Stomach (tissue), 8 donors: ENCODE measurements at regions not wholly inside any gene's neighbourhood (a gene's known extent, or its start where the extent isn't known, plus 50 kb on each side); places are given as distances from the start of the nearest gene placed in this dataset.

ENCODE experiments used
- DNase-seq, 2 donors: peaks; one replicate each; pipeline versions ENCODE4 v3.0.0 to v3.0.0-alpha.2; 2013 to 2019
- H3K27ac ChIP-seq, 5 donors: fragments of 200-600 bp in 4 of 5; sonication (generic) in 4 of 5; one replicate each; pipeline ENCODE4 v1.5.1; 2013 to 2019; ENCODE audit warnings: mild to moderate bottlenecking in 1 of 5, moderate library complexity in 1 of 5
- H3K27me3 ChIP-seq, 3 donors: fragments of 200-600 bp; sonication (generic); one replicate each; pipeline ENCODE4 v1.5.1; 2017 to 2019; ENCODE audit warnings: mixed run types in 1 of 3
- H3K36me3 ChIP-seq, 4 donors: fragments of 200-600 bp; sonication (generic); 1 replicate in 3 of 4; 2 replicates in 1 of 4; pipeline ENCODE4 v1.5.1; 2016 to 2019
- H3K4me1 ChIP-seq, 4 donors: fragments of 200-600 bp; sonication (generic); one replicate each; pipeline ENCODE4 v1.5.1; 2016 to 2019
- H3K4me3 ChIP-seq, 4 donors: fragments of 200-600 bp; sonication (generic) in 3 of 4; one replicate each; pipeline ENCODE4 v1.5.1; 2016 to 2019; ENCODE audit warnings: mild to moderate bottlenecking in 1 of 4
- H3K9me3 ChIP-seq, 4 donors: fragments of 200-600 bp; sonication (generic); one replicate each; pipeline ENCODE4 v1.5.1; 2016 to 2019
- EP300 ChIP-seq: sonication (generic); formaldehyde crosslinking; IDR thresholded peaks from one replicate; pipeline ENCODE4 v1.6.1; 2017; ENCODE audit warnings: antibody characterized with exemption
- POLR2A ChIP-seq, 4 donors: fragments of 450-650 bp; IDR thresholded peaks; one replicate each; pipeline ENCODE4 v1.6.1; 2016; ENCODE audit warnings: antibody characterized with exemption in 4 of 4, control low read depth in 2 of 4, mild to moderate bottlenecking in 1 of 4, moderate library complexity in 1 of 4
- POLR2AphosphoS5 ChIP-seq, 3 donors: sonication (generic); formaldehyde crosslinking; IDR thresholded peaks; one replicate each; pipeline ENCODE4 v1.6.1; 2016; ENCODE audit warnings: antibody characterized with exemption in 3 of 3
- WGBS, 5 donors: extraction: QIAGEN DNeasy Blood & Tissue Kit in 3 of 5; methylation state at CpG; one replicate each; pipeline versions ENCODE4 v1.1.5 to v1.1.7; 2013 to 2018; 5-methylcytosine and 5-hydroxymethylcytosine counted together
- intact Hi-C: fragments of 100-400 bp; cut with DNase I; formaldehyde crosslinking; loops from one replicate; pipeline ENCODE4 v1.15.1; 2023; ENCODE audit warnings: low total_unique reads
- TF ChIP-seq, protein P1 (sequence below), 7 experiments: fragments of 450-650 bp in 4 of 7; fragments of 200-600 bp in 3 of 7; sonication (generic) in 3 of 7; IDR thresholded peaks; one replicate each; pipeline ENCODE4 v1.5.1; 2016 to 2019; ENCODE audit warnings: antibody characterized with exemption in 7 of 7, control low read depth in 2 of 7, mild to moderate bottlenecking in 1 of 7
- donor health status: healthy with polysubstance abuse.
- donor health status: Bipolar disorder and iron deficiency.
- donor health status: healthy.

- Histone ChIP-seq H3K27me3 (no peaks in the 10 kb centered on the region), H3K4me1 (peaks cover 6 to 18% (median 15%) of the 10 kb centered on the region in 4 donors), H3K9me3 (no peaks in the 10 kb centered on the region), H3K36me3 (no peaks in the 10 kb centered on the region), H3K27ac (no peak overlapping the region), H3K4me3 (no peak overlapping the region)
- TF ChIP-seq EP300 (no peak), POLR2A (IDR thresholded peaks at IDR 0.05) (no peak), POLR2AphosphoS5 (IDR thresholded peaks at IDR 0.05) (no peak)
- TF ChIP-seq, protein P1, sequence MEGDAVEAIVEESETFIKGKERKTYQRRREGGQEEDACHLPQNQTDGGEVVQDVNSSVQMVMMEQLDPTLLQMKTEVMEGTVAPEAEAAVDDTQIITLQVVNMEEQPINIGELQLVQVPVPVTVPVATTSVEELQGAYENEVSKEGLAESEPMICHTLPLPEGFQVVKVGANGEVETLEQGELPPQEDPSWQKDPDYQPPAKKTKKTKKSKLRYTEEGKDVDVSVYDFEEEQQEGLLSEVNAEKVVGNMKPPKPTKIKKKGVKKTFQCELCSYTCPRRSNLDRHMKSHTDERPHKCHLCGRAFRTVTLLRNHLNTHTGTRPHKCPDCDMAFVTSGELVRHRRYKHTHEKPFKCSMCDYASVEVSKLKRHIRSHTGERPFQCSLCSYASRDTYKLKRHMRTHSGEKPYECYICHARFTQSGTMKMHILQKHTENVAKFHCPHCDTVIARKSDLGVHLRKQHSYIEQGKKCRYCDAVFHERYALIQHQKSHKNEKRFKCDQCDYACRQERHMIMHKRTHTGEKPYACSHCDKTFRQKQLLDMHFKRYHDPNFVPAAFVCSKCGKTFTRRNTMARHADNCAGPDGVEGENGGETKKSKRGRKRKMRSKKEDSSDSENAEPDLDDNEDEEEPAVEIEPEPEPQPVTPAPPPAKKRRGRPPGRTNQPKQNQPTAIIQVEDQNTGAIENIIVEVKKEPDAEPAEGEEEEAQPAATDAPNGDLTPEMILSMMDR (IDR thresholded peaks at IDR 0.05) = no peak
- peak in 1 of 2 donors; percentile 78 for DNase-seq
- 42 to 59% (median 52%) methylated on average over 2 of the region's 2 CpGs for WGBS, 5 donors
- intact Hi-C loops = loop anchor here (5.0 kb wide), 1 partner anchor 148 kb away; no protein-coding TSS in a partner anchor
Measured at GRCh38 chr12:4034921-4035320, 161.7 kb upstream of the PARP11 start.

GRCh38 chr12:4032924-4033615, 159.9 kb upstream of the PARP11 start:
- no peak for DNase-seq
- peak overlapping the region in 1 of 5 donors; percentile 8 for H3K27ac ChIP-seq
- no peak overlapping the region for H3K4me3 ChIP-seq
- no peaks in the 10 kb centered on the region for H3K9me3 ChIP-seq
- TF ChIP-seq, protein P1 (IDR thresholded peaks at IDR 0.05) = no peak
- TF ChIP-seq POLR2A (IDR thresholded peaks at IDR 0.05) = no peak
- no peak for TF ChIP-seq POLR2AphosphoS5 (IDR thresholded peaks at IDR 0.05)
- no peak for TF ChIP-seq EP300
- 68 to 71% (median 70%) methylated on average over 5 of the region's 5 CpGs for WGBS, 5 donors
- H3K27me3 ChIP-seq = no peaks in the 10 kb centered on the region
- intact Hi-C loops = no loop called here
- peaks cover 6 to 18% (median 15%) of the 10 kb centered on the region in 4 donors for H3K4me1 ChIP-seq
- no peaks in the 10 kb centered on the region for H3K36me3 ChIP-seq

DNA sequence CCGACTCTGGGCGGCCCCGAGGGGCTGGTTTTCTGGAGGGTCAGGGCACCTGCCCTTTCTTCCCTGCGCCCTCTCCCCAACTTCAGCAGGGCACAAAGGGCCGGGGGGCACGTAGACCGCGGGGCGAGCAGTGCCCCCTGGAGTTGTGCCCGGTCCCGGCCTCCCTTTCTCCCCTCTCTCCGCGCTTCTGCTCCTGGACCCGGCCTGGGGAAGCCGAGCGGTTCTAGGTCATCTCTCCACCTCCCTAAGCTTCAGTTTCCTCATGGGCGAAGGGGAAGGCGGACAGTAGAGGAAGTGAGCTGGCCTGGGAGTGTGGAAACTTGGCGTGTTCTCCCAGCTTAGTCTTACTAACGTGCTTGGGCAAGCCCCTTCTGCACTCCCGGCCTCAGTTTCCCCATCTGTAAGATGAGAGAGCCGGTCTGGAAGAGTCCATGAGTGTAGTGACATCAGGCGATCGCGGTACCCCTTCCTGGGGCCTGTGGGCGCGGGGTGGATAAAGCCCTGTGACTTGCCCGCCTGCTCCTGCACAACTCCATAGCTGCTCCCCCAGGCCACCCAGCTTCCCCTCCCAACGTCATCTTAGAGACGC, 158.6 kb upstream of the PARP11 start:
- TF ChIP-seq, protein P1 (IDR thresholded peaks at IDR 0.05) = no peak
- TF ChIP-seq POLR2AphosphoS5 (IDR thresholded peaks at IDR 0.05) (no peak), EP300 (no peak), POLR2A (IDR thresholded peaks at IDR 0.05) (no peak)
- Histone ChIP-seq H3K36me3 (no peaks in the 10 kb centered on the region), H3K27me3 (no peaks in the 10 kb centered on the region), H3K4me1 (peaks cover 6 to 24% (median 15%) of the 10 kb centered on the region in 4 donors), H3K4me3 (peak overlapping the region; percentile 43 to 55 (median 52)), H3K9me3 (no peaks in the 10 kb centered on the region), H3K27ac (peak overlapping the region; percentile 19 to 92 (median 73))
- 46 to 66% (median 56%) methylated on average over 19 to 30 of the region's 30 CpGs for WGBS, 5 donors
- intact Hi-C loops = no loop called here
- peak in 1 of 2 donors; percentile 63 for DNase-seq

- intact Hi-C loops = no loop called here
- no peaks in the 10 kb centered on the region for H3K27me3 ChIP-seq
- peak; percentile 86 to 98 for DNase-seq
- no peaks in the 10 kb centered on the region for H3K9me3 ChIP-seq
- H3K36me3 ChIP-seq = no peaks in the 10 kb centered on the region
- peak overlapping the region; percentile 56 to 92 (median 85) for H3K27ac ChIP-seq
- H3K4me3 ChIP-seq = peak overlapping the region; percentile 43 to 55 (median 52)
- TF ChIP-seq, protein P1 (IDR thresholded peaks at IDR 0.05) = no peak
- TF ChIP-seq EP300 = no peak
- TF ChIP-seq POLR2A (IDR thresholded peaks at IDR 0.05) = no peak
- peak; percentile 33 to 75 (median 65) for TF ChIP-seq POLR2AphosphoS5 (IDR thresholded peaks at IDR 0.05)
- WGBS, 5 donors = 1 to 4% (median 2%) methylated on average over 32 to 75 of the region's 75 CpGs
- peaks cover 6 to 24% (median 15%) of the 10 kb centered on the region in 4 donors for H3K4me1 ChIP-seq
Measured at GRCh38 chr12:4030929-4031702, 157.9 kb upstream of the PARP11 start.
